Activated CD4-positive, alpha-beta T cell treated with anti-CD3 and anti-CD28 coated beads, Interleukin-2, amount 10 ng/mL, durations not matched to agents 7 days and 5 days (primary cell): ENCODE measurements at regions not wholly inside any gene's neighbourhood (a gene's known extent, or its start where the extent isn't known, plus 50 kb on each side); places are given as distances from the start of the nearest gene placed in this dataset.

Experiments used
- CTCF ChIA-PET: fragments of 350-600 bp; sonication (Branson Sonifier 250); formaldehyde crosslinking; loops from one replicate; lab custom pipeline; 2021; ENCODE audit warnings: antibody characterized with exemption; lab: Charles Lee
- POLR2A ChIA-PET: fragments of 350-600 bp; sonication (Branson Sonifier 250); formaldehyde crosslinking; loops from one replicate; lab custom pipeline; 2021; ENCODE audit warnings: antibody characterized with exemption; lab: Charles Lee
- DNase-seq: peaks from one replicate; pipeline ENCODE4 v3.0.0-alpha.2; 2020
- H3K27ac Mint-ChIP-seq: one replicate; pipeline ENCODE4 v1.8.0; 2021; ENCODE audit warnings: mild to moderate bottlenecking, moderate library complexity, mixed read lengths
- H3K27me3 Mint-ChIP-seq: one replicate; pipeline ENCODE4 v1.8.0; 2021; ENCODE audit warnings: mixed read lengths
- H3K36me3 Mint-ChIP-seq: one replicate; pipeline ENCODE4 v1.8.0; 2021; ENCODE audit warnings: low read depth, mixed read lengths
- H3K4me1 Mint-ChIP-seq: one replicate; pipeline ENCODE4 v1.8.0; 2021; ENCODE audit warnings: mixed read lengths
- H3K4me3 Mint-ChIP-seq: one replicate; pipeline ENCODE4 v1.8.0; 2021; ENCODE audit warnings: mild to moderate bottlenecking, moderate library complexity, mixed read lengths
- H3K9me3 Mint-ChIP-seq: one replicate; pipeline ENCODE4 v1.8.0; 2021; ENCODE audit warnings: mixed read lengths

DNA sequence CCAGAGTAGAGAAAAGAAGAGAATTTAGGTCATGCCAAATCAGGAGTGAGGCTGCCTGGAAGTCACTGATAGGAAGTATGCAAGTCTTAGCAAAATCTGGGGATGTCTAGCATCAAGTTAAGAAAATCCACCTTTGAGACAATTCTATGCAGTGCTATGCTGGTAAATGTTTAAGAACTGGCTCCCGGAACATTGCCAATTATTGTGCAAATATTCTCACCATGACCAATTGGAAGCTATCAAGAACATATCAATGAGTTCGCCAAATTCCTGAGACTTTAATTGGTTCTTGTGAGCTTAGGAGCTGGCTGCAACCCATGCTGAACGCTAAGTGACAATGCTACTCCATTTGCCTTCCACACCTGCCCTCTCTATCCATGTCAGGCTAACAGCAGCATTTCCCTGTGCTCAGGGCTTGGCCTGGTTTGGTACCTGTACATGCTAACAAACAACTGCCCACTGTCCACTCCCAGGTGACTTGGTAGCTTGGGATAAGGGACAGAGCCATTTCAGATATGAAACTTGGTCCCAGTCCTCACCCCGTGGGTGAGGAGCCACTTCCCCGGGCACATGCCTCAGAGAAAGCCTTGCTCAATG is 172.9 kb upstream of the KLHL29 start:
- Mint-ChIP-seq H3K27me3 (peaks cover 7% of the 10 kb centered on the region), H3K27ac (no peak overlapping the region), H3K9me3 (no peaks in the 10 kb centered on the region), H3K4me3 (no peak overlapping the region), H3K4me1 (no peaks in the 10 kb centered on the region), H3K36me3 (no peaks in the 10 kb centered on the region)
- ChIA-PET POLR2A (no interaction called here), CTCF (no interaction called here)
- DNase-seq: no peak

DNA sequence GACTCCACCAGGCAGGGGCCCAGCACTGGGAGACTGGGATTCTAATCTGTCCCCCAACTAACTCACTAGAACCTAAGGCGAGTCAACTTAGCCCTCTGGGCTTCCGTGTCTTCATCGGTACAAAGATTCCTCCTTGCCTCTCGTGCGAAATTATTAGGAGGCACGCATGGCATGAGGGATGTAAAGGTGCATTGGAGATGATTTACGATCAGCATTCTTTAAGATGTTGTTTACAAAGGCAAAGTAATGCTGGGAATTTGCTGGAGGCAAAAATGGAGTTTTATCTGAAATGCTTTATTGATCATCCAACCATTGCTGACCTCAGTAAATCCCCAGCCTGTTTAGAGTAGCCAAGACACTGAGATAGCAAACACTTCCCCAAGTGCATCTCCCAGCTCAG is 171.8 kb upstream of the KLHL29 start:
- POLR2A ChIA-PET: no interaction called here
- Mint-ChIP-seq H3K9me3 (no peaks in the 10 kb centered on the region), H3K36me3 (no peaks in the 10 kb centered on the region), H3K27me3 (peaks cover 7% of the 10 kb centered on the region), H3K4me1 (no peaks in the 10 kb centered on the region), H3K27ac (no peak overlapping the region), H3K4me3 (no peak overlapping the region)
- DNase-seq: no peak
- CTCF ChIA-PET: no interaction called here

- Mint-ChIP-seq H3K27me3 (no peaks in the 10 kb centered on the region), H3K27ac (no peak overlapping the region), H3K36me3 (no peaks in the 10 kb centered on the region), H3K9me3 (no peaks in the 10 kb centered on the region), H3K4me1 (no peaks in the 10 kb centered on the region), H3K4me3 (no peak overlapping the region)
- ChIA-PET CTCF (no interaction called here), POLR2A (no interaction called here)
- DNase-seq: no peak
Measured at GRCh38 chr2:23215016-23215415, 170.0 kb upstream of the KLHL29 start.

GRCh38 chr2:23219666-23220065 is 165.3 kb upstream of the KLHL29 start:
- ChIA-PET CTCF (no interaction called here), POLR2A (no interaction called here)
- no peak overlapping the region for H3K4me3 Mint-ChIP-seq
- no peaks in the 10 kb centered on the region for H3K9me3 Mint-ChIP-seq
- no peak for DNase-seq
- no peaks in the 10 kb centered on the region for H3K27me3 Mint-ChIP-seq
- no peak overlapping the region for H3K27ac Mint-ChIP-seq
- no peaks in the 10 kb centered on the region for H3K4me1 Mint-ChIP-seq
- no peaks in the 10 kb centered on the region for H3K36me3 Mint-ChIP-seq

GRCh38 chr2:23220513-23221094 is 164.4 kb upstream of the KLHL29 start:
- no peak for DNase-seq
- Mint-ChIP-seq H3K4me1 (no peaks in the 10 kb centered on the region), H3K27me3 (no peaks in the 10 kb centered on the region), H3K9me3 (no peaks in the 10 kb centered on the region), H3K4me3 (no peak overlapping the region), H3K36me3 (no peaks in the 10 kb centered on the region), H3K27ac (no peak overlapping the region)
- ChIA-PET CTCF (no interaction called here), POLR2A (no interaction called here)

DNA sequence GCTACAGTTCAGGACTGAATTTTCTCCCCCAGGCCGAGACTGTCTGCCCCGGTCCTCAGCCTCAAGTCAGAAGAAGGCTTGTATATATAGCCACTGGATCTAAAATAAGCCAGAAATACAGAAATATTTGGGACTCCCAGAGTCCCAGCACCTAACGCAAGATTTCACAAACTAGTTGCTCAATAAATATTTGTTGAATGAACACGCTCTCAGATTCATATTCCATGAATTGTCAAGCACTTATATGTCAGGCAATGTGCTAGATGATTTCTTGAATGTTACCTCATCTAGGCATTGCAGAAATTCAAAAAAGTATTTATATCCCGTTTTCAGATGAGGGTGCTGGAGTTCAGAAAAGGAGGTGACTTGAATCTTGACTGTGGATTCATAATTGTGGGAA is 163.7 kb upstream of the KLHL29 start:
- Mint-ChIP-seq H3K27ac (no peak overlapping the region), H3K4me3 (no peak overlapping the region), H3K4me1 (no peaks in the 10 kb centered on the region), H3K9me3 (no peaks in the 10 kb centered on the region), H3K27me3 (no peaks in the 10 kb centered on the region), H3K36me3 (no peaks in the 10 kb centered on the region)
- ChIA-PET CTCF (no interaction called here), POLR2A (no interaction called here)
- no peak for DNase-seq

GRCh38 chr2:23221901-23222300 is 163.1 kb upstream of the KLHL29 start:
- POLR2A ChIA-PET: no interaction called here
- no peaks in the 10 kb centered on the region for H3K27me3 Mint-ChIP-seq
- no peaks in the 10 kb centered on the region for H3K9me3 Mint-ChIP-seq
- CTCF ChIA-PET: no interaction called here
- H3K4me3 Mint-ChIP-seq: no peak overlapping the region
- H3K36me3 Mint-ChIP-seq: no peaks in the 10 kb centered on the region
- H3K4me1 Mint-ChIP-seq: no peaks in the 10 kb centered on the region
- no peak for DNase-seq
- no peak overlapping the region for H3K27ac Mint-ChIP-seq

GRCh38 chr2:23230885-23231284 is 154.1 kb upstream of the KLHL29 start:
- H3K27ac Mint-ChIP-seq: no peak overlapping the region
- H3K4me1 Mint-ChIP-seq: no peaks in the 10 kb centered on the region
- CTCF ChIA-PET: no interaction called here
- no peak for DNase-seq
- H3K27me3 Mint-ChIP-seq: no peaks in the 10 kb centered on the region
- H3K4me3 Mint-ChIP-seq: no peak overlapping the region
- no peaks in the 10 kb centered on the region for H3K36me3 Mint-ChIP-seq
- peaks cover 3% of the 10 kb centered on the region for H3K9me3 Mint-ChIP-seq
- POLR2A ChIA-PET: no interaction called here

- no peaks in the 10 kb centered on the region for H3K27me3 Mint-ChIP-seq
- no peak overlapping the region for H3K4me3 Mint-ChIP-seq
- no peak for DNase-seq
- peaks cover 3% of the 10 kb centered on the region for H3K9me3 Mint-ChIP-seq
- no peaks in the 10 kb centered on the region for H3K36me3 Mint-ChIP-seq
- ChIA-PET CTCF (no interaction called here), POLR2A (no interaction called here)
- no peaks in the 10 kb centered on the region for H3K4me1 Mint-ChIP-seq
- H3K27ac Mint-ChIP-seq: no peak overlapping the region
Measured at GRCh38 chr2:23231865-23232264, 153.1 kb upstream of the KLHL29 start.

DNA sequence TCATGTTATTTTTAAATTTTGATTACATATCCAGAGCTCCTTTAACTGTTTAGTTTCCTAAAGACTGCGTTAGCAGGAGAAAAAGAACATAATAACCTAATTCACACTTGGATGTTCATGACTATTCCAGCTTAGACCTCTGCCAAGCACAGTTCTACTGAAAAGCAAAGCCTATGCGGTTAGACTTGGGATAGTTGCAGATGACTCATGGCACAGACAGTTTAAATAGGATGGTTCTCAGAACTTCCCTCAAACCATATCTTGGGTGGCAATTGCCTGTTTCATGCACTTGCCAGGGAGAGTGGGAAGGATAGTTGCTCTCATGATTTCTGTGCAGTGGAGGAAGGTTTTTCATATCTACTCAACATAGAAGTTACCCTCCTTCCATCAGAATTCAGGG is 149.7 kb upstream of the KLHL29 start:
- POLR2A ChIA-PET: no interaction called here
- Mint-ChIP-seq H3K4me1 (no peaks in the 10 kb centered on the region), H3K27me3 (no peaks in the 10 kb centered on the region), H3K9me3 (peaks cover 3% of the 10 kb centered on the region), H3K27ac (no peak overlapping the region), H3K4me3 (no peak overlapping the region), H3K36me3 (no peaks in the 10 kb centered on the region)
- CTCF ChIA-PET: no interaction called here
- no peak for DNase-seq

GRCh38 chr2:23235736-23236135 is 149.2 kb upstream of the KLHL29 start:
- Mint-ChIP-seq H3K36me3 (no peaks in the 10 kb centered on the region), H3K27ac (no peak overlapping the region), H3K9me3 (peaks cover 3% of the 10 kb centered on the region), H3K27me3 (no peaks in the 10 kb centered on the region), H3K4me1 (no peaks in the 10 kb centered on the region), H3K4me3 (no peak overlapping the region)
- ChIA-PET CTCF (no interaction called here), POLR2A (no interaction called here)
- no peak for DNase-seq

DNA sequence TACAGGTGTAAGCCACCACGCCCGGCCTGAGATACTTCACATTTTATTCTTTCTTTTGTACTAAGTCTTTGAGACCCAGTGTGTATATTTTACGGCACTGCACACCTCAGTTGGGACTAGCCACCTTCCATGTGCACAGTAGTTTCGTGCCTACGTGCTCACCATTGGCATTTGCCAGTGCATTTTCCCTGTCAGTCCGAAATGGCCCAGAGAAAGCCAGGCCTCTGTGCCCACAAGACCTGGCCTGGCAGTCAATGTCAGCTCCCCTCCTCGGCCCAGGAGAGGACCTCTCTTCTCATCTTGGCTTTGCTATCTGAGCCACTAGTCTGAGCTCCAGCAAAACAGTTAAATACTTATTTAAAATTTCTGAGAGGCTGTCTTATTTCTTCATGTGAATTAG is 147.8 kb upstream of the KLHL29 start:
- Mint-ChIP-seq H3K27ac (no peak overlapping the region), H3K9me3 (no peaks in the 10 kb centered on the region), H3K4me3 (no peak overlapping the region), H3K27me3 (no peaks in the 10 kb centered on the region), H3K36me3 (no peaks in the 10 kb centered on the region), H3K4me1 (no peaks in the 10 kb centered on the region)
- ChIA-PET CTCF (no interaction called here), POLR2A (no interaction called here)
- no peak for DNase-seq

DNA sequence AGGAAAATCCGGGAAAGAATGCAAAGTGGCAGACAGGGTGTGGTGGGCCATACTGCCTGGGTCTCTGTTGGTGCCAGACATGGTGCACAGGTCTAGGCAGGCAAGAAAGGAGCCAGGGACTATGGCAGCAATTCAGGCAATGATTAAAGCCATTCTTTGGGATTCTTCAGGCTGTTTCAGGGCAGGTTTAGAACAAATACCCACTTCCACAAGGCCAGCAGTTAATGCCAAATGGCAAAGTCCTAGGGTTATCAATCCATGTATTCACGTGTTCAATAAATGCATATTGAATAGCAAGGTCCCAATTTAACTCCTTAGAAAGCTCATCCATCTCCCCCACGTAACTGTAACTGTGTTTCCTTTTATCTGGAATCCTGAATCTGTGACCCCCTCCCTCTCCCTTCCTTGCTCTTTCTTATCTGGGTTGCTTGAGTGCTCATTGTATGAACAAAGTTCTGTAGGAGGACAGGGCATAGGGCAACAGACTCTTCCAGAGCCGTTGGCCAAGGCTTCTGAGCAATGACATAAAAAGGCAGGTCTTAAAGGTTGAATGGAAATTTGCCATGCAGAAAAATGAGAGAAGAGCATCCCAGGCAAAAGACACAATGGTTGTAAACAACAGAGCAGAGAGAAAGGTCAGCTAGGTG is 146.8 kb upstream of the KLHL29 start:
- ChIA-PET CTCF (no interaction called here), POLR2A (no interaction called here)
- DNase-seq: no peak
- Mint-ChIP-seq H3K27ac (no peak overlapping the region), H3K36me3 (no peaks in the 10 kb centered on the region), H3K4me1 (no peaks in the 10 kb centered on the region), H3K9me3 (no peaks in the 10 kb centered on the region), H3K27me3 (no peaks in the 10 kb centered on the region), H3K4me3 (no peak overlapping the region)

DNA sequence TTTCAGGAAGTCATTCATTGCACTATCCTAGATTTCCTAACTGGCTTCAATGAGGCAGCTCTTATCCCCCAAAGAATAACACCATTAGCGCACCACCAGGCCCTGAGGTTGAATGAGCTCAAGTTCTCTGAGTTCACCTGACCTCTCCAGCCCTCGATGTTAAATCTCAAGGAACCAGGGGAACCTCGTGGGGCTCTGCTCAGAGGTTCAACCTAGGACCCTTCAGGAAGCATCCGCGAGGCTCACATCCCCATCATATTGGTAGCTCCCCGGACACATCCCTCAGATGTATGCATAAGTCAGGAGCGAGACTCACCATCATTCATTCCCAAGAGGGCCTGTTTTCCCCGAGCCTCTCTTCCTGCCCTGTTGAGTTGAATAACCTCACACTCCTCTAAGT is 145.6 kb upstream of the KLHL29 start:
- Mint-ChIP-seq H3K27ac (no peak overlapping the region), H3K27me3 (no peaks in the 10 kb centered on the region), H3K4me3 (no peak overlapping the region), H3K36me3 (no peaks in the 10 kb centered on the region), H3K4me1 (no peaks in the 10 kb centered on the region), H3K9me3 (no peaks in the 10 kb centered on the region)
- POLR2A ChIA-PET: no interaction called here
- DNase-seq: no peak
- CTCF ChIA-PET: no interaction called here
